IMR-90 (cell line): ENCODE measurements at regions not wholly inside any gene's neighbourhood (a gene's known extent, or its start where the extent isn't known, plus 50 kb on each side); places are given as distances from the start of the nearest gene placed in this dataset.

Experiments used
- ATAC-seq: fragments of 200-7000 bp; cut with Tn5 transposase; 2 replicates; pipeline ENCODE4 v1.9.1; 2020; ENCODE audit warnings: low read depth, mild to moderate bottlenecking, moderate library complexity
- BruUV-seq: library from RNA; stranded (reverse); fragments of 400-500 nt; replicated peaks from 2 replicates; lab custom pipeline; 2021; lab: Mats Ljungman, UMichigan
- CTCF ChIA-PET: fragments of 300-600 bp; formaldehyde crosslinking; extraction: SDS; loops from one replicate; lab custom pipeline; 2021; ENCODE audit warnings: antibody characterized with exemption; lab: Yijun Ruan, JAX
- POLR2A ChIA-PET: fragments of 300-600 bp; sonication (Branson Sonifier 250); formaldehyde crosslinking; loops from one replicate; lab custom pipeline; 2022; ENCODE audit warnings: antibody characterized with exemption; ENCODE audit not compliant: unreplicated experiment; lab: Charles Lee
- DNase-seq: peaks from one replicate; pipeline ENCODE4 v3.0.0; 2013
- H2AFZ ChIP-seq: replicated peaks from 2 replicates; pipeline ENCODE3; 2013; ENCODE audit warnings: low read length, mild to moderate bottlenecking; ENCODE audit not compliant: poor library complexity
- H2AK5ac ChIP-seq: 2 replicates; pipeline ENCODE4 v1.6.1; 2013; ENCODE audit warnings: low read depth, low read length, inconsistent platforms
- H2AK9ac ChIP-seq: replicated peaks from 2 replicates; pipeline ENCODE3; 2013; ENCODE audit warnings: mild to moderate bottlenecking, low read depth, low read length, moderate library complexity; ENCODE audit not compliant: poor library complexity
- H2BK120ac ChIP-seq: 2 replicates; pipeline ENCODE4 v1.6.1; 2013; ENCODE audit warnings: low read depth, low read length, inconsistent platforms
- H2BK15ac ChIP-seq: 3 replicates; pipeline ENCODE4 v1.6.1; 2013; ENCODE audit warnings: low read depth, low read length, inconsistent platforms
- H2BK20ac ChIP-seq: 2 replicates; pipeline ENCODE4 v1.6.1; 2013; ENCODE audit warnings: low read depth, mild to moderate bottlenecking, inconsistent platforms, low read length, moderate library complexity
- H2BK5ac ChIP-seq: 2 replicates; pipeline ENCODE4 v1.6.1; 2013; ENCODE audit warnings: mild to moderate bottlenecking, low read depth, low read length, inconsistent platforms; ENCODE audit not compliant: poor library complexity, severe bottlenecking
- H3K14ac ChIP-seq: replicated peaks from 2 replicates; pipeline ENCODE4 v1.6.1; 2013; ENCODE audit warnings: low read depth, low read length, inconsistent platforms
- H3K18ac ChIP-seq: 2 replicates; pipeline ENCODE4 v1.6.1; 2013; ENCODE audit warnings: low read depth, low read length, control low read depth
- H3K23ac ChIP-seq: 2 replicates; pipeline ENCODE4 v1.6.1; 2013; ENCODE audit warnings: low read depth, low read length, inconsistent platforms
- H3K27ac ChIP-seq: 2 replicates; pipeline ENCODE4 v1.5.1; 2013; ENCODE audit warnings: mild to moderate bottlenecking, control low read depth, low read length; ENCODE audit not compliant: insufficient read depth
- H3K27me3 ChIP-seq: 2 replicates; pipeline ENCODE4 v1.6.1; 2013; ENCODE audit warnings: low read length; ENCODE audit not compliant: control insufficient read depth, insufficient read depth
- H3K36me3 ChIP-seq: 2 replicates; pipeline ENCODE4 v1.6.1; 2013; ENCODE audit warnings: low read length, mixed read lengths; ENCODE audit not compliant: control insufficient read depth, insufficient read depth
- H3K4ac ChIP-seq: 2 replicates; pipeline ENCODE4 v1.6.1; 2013; ENCODE audit warnings: low read depth, low read length, inconsistent platforms
- H3K4me1 ChIP-seq: 2 replicates; pipeline ENCODE4 v1.6.1; 2013; ENCODE audit warnings: low read length, mixed read lengths; ENCODE audit not compliant: control insufficient read depth, insufficient read depth
- H3K4me2 ChIP-seq: 2 replicates; pipeline ENCODE4 v1.6.1; 2013; ENCODE audit warnings: low read depth, mild to moderate bottlenecking, control low read depth, low read length, moderate library complexity
- H3K4me3 ChIP-seq: 2 replicates; pipeline ENCODE4 v1.5.1; 2013; ENCODE audit warnings: low read depth, mild to moderate bottlenecking, control low read depth, low read length, moderate library complexity; ENCODE audit not compliant: insufficient read depth
- H3K56ac ChIP-seq: 2 replicates; pipeline ENCODE4 v1.6.1; 2013; ENCODE audit warnings: low read length, inconsistent platforms; ENCODE audit not compliant: insufficient read depth; ENCODE audit errors: extremely low read depth
- H3K79me1 ChIP-seq, 2 experiments: 2 replicates each; pipeline ENCODE4 v1.6.1; 2013; ENCODE audit warnings: low read length in 2 of 2, inconsistent platforms in 1 of 2, low read depth in 1 of 2
- H3K9ac ChIP-seq: 2 replicates; pipeline ENCODE4 v1.6.1; 2013; ENCODE audit warnings: low read depth, low read length, control low read depth
- H3K9me1 ChIP-seq: 2 replicates; pipeline ENCODE4 v1.6.1; 2013; ENCODE audit warnings: low read length, inconsistent platforms; ENCODE audit not compliant: insufficient read depth
- H3K9me3 ChIP-seq: 2 replicates; pipeline ENCODE4 v1.6.1; 2013; ENCODE audit warnings: low read length; ENCODE audit not compliant: control insufficient read depth, insufficient read depth
- H4K20me1 ChIP-seq: 2 replicates; pipeline ENCODE4 v1.6.1; 2013; ENCODE audit warnings: low read length, inconsistent platforms; ENCODE audit not compliant: insufficient read depth
- H4K5ac ChIP-seq: 2 replicates; pipeline ENCODE4 v1.6.1; 2013; ENCODE audit warnings: mild to moderate bottlenecking, low read depth, low read length, control low read depth
- H4K8ac ChIP-seq, 2 experiments: 2 replicates each; pipeline ENCODE4 v1.6.1; 2013; ENCODE audit warnings: low read depth in 2 of 2, low read length in 2 of 2, control low read depth in 1 of 2, inconsistent platforms in 1 of 2
- H4K91ac ChIP-seq: 2 replicates; pipeline ENCODE4 v1.6.1; 2013; ENCODE audit warnings: low read depth, low read length, inconsistent platforms; ENCODE audit not compliant: insufficient read depth
- BHLHE40 ChIP-seq: fragments of 150-350 bp; IDR thresholded peaks from 2 replicates; pipeline ENCODE4 v1.6.1; 2016; ENCODE audit warnings: mild to moderate bottlenecking, low read depth, low read length
- CEBPB ChIP-seq: IDR thresholded peaks from 2 replicates; pipeline ENCODE4 v1.6.1; 2012; ENCODE audit warnings: low read depth, low read length, improper control_type of control experiment
- CHD1 ChIP-seq: IDR thresholded peaks from 2 replicates; pipeline ENCODE4 v1.6.1; 2012; ENCODE audit warnings: low read depth, low read length, improper control_type of control experiment
- CTCF ChIP-seq: conservative IDR thresholded peaks from 2 replicates; pipeline ENCODE4 v1.5.1; 2012; ENCODE audit warnings: mild to moderate bottlenecking, low read depth, low read length, improper control_type of control experiment
- ELK1 ChIP-seq: fragments of 150-350 bp; IDR thresholded peaks from 2 replicates; pipeline ENCODE4 v1.6.1; 2016; ENCODE audit warnings: low read depth, mild to moderate bottlenecking, low read length, moderate library complexity, borderline replicate concordance
- FOS ChIP-seq: fragments of 150-350 bp; IDR thresholded peaks from 2 replicates; pipeline ENCODE4 v1.6.1; 2016; ENCODE audit warnings: low read depth, low read length
- MAFK ChIP-seq: IDR thresholded peaks from 2 replicates; pipeline ENCODE4 v1.6.1; 2012; ENCODE audit warnings: low read depth, low read length, improper control_type of control experiment
- MAZ ChIP-seq: IDR thresholded peaks from 2 replicates; pipeline ENCODE4 v1.6.1; 2012; ENCODE audit warnings: low read depth, mild to moderate bottlenecking, low read length, improper control_type of control experiment, moderate library complexity, borderline replicate concordance
- MXI1 ChIP-seq: IDR thresholded peaks from 2 replicates; pipeline ENCODE4 v1.6.1; 2012; ENCODE audit warnings: low read depth, mild to moderate bottlenecking, low read length, moderate library complexity, borderline replicate concordance
- NFE2L2 ChIP-seq: fragments of 150-350 bp; IDR thresholded peaks from 2 replicates; pipeline ENCODE4 v1.6.1; 2016; ENCODE audit warnings: low read depth, mild to moderate bottlenecking, low read length
- POLR2A ChIP-seq: IDR thresholded peaks from 2 replicates; pipeline ENCODE4 v1.6.1; 2012; ENCODE audit warnings: mild to moderate bottlenecking, low read depth, low read length
- RAD21 ChIP-seq: IDR thresholded peaks from 2 replicates; pipeline ENCODE4 v1.6.1; 2012; ENCODE audit warnings: low read length, improper control_type of control experiment
- RCOR1 ChIP-seq: IDR thresholded peaks from 2 replicates; pipeline ENCODE4 v1.6.1; 2012; ENCODE audit warnings: mild to moderate bottlenecking, low read length, improper control_type of control experiment; ENCODE audit not compliant: insufficient replicate concordance
- RFX5 ChIP-seq: IDR thresholded peaks from 2 replicates; pipeline ENCODE4 v1.8.0; 2012; ENCODE audit warnings: low read depth, mild to moderate bottlenecking, low read length, moderate library complexity
- SMC3 ChIP-seq: fragments of 150-350 bp; IDR thresholded peaks from 2 replicates; pipeline ENCODE4 v1.6.1; 2016; ENCODE audit warnings: low read depth, mild to moderate bottlenecking, antibody characterized with exemption, low read length, moderate library complexity
- USF2 ChIP-seq: fragments of 150-350 bp; IDR thresholded peaks from 2 replicates; pipeline ENCODE4 v1.6.1; 2017; ENCODE audit warnings: mild to moderate bottlenecking, antibody characterized with exemption, low read length, low read depth
- WGBS, 2 experiments: methylation state at CpG; one replicate each; pipeline versions ENCODE4 v1.1.5 to v1.1.7; 2013; ENCODE audit warnings: missing lambda C conversion rate in 2 of 2; ENCODE audit not compliant: insufficient read length in 1 of 2; ENCODE audit errors: extremely low coverage in 2 of 2; 5-methylcytosine and 5-hydroxymethylcytosine counted together
- dilution Hi-C: fragments of 300-500 bp; cut with HindIII; formaldehyde crosslinking; loops from one replicate; pipeline ENCODE4 v1.14.3; 2018; ENCODE audit warnings: low sequenced_read_pairs; ENCODE audit not compliant: unreplicated experiment
- in situ Hi-C: fragments of 300-500 bp; cut with MboI; formaldehyde crosslinking; loops from 3 replicates; pipeline ENCODE4 v1.14.3; 2019; ENCODE audit warnings: low sequenced_read_pairs, inconsistent platforms, mixed read lengths
- intact Hi-C: fragments of 100-400 bp; cut with micrococcal nuclease; formaldehyde crosslinking; loops from 2 replicates; pipeline ENCODE4 v1.10.0; 2022

GRCh38 chr6:1111361-1111760, 200.5 kb upstream of the FOXQ1 start:
- no peak overlapping the region for H2AK9ac ChIP-seq
- no peak overlapping the region for H2BK20ac ChIP-seq
- no peak overlapping the region for H2BK120ac ChIP-seq
- H3K36me3 ChIP-seq, result no peaks in the 10 kb centered on the region
- H3K9me1 ChIP-seq, result no peaks in the 10 kb centered on the region
- no TSS peak for BruUV-seq
- H4K20me1 ChIP-seq, result no peaks in the 10 kb centered on the region
- H3K18ac ChIP-seq, result no peak overlapping the region
- CTCF ChIA-PET, result interaction anchor here (0.7 kb wide), 1 partner anchor 114 kb away, joined by 3 read pairs; no protein-coding TSS in a partner anchor
- DNase-seq (no peak), ATAC-seq (no peak)
- H3K4ac ChIP-seq, result no peak overlapping the region
- dilution Hi-C loops, result no loop called here
- no peak overlapping the region for H2BK5ac ChIP-seq
- no peak overlapping the region for H4K8ac ChIP-seq
- H3K4me1 ChIP-seq, result peaks cover 2% of the 10 kb centered on the region; the same call in 1 of the 2 replicates
- H2AFZ ChIP-seq, result no peak overlapping the region
- no peak overlapping the region for H4K5ac ChIP-seq
- no peak overlapping the region for H4K91ac ChIP-seq
- POLR2A ChIA-PET, result interaction anchor here (0.5 kb wide), 1 partner anchor 312 kb away, joined by 3 read pairs; no protein-coding TSS in a partner anchor
- no peak overlapping the region for H3K23ac ChIP-seq
- no peak overlapping the region for H2BK15ac ChIP-seq
- intact Hi-C loops, result no loop called here
- H3K14ac ChIP-seq, result no peak overlapping the region
- H2AK5ac ChIP-seq, result no peak overlapping the region
- no peak overlapping the region for H3K9ac ChIP-seq
- H3K4me2 ChIP-seq, result no peak overlapping the region
- in situ Hi-C loops, result no loop called here
- no peaks in the 10 kb centered on the region for H3K27me3 ChIP-seq
- H3K4me3 ChIP-seq, result no peak overlapping the region
- H3K9me3 ChIP-seq, result no peaks in the 10 kb centered on the region
- 50% methylated on average over 1 of the region's 6 CpGs; no CpG with 5 or more reads in 1 of the 2 experiments for WGBS, 2 experiments
- TF ChIP-seq NFE2L2 (no peak), SMC3 (no peak), RCOR1 (no peak), POLR2A (no peak), MAZ (no peak), CTCF (no peak), USF2 (no peak), MAFK (no peak), ELK1 (no peak), FOS (no peak), RFX5 (no peak), BHLHE40 (no peak), CEBPB (no peak), MXI1 (no peak), CHD1 (no peak), RAD21 (no peak)
- H3K56ac ChIP-seq, result no peak overlapping the region
- H3K79me1 ChIP-seq, result no peaks in the 10 kb centered on the region
- no peak overlapping the region for H3K27ac ChIP-seq
